PC-9 (cell line): ENCODE measurements at regions not wholly inside any gene's neighbourhood (a gene's known extent, or its start where the extent isn't known, plus 50 kb on each side); places are given as distances from the start of the nearest gene placed in this dataset.

ENCODE experiments used
- EZH2 ChIP-seq: fragments of 200-600 bp; sonication (generic); IDR thresholded peaks from 2 replicates; pipeline ENCODE4 v1.8.0; 2017; ENCODE audit warnings: antibody characterized with exemption, low read depth
- TF ChIP-seq, protein P1 (sequence below): fragments of 200-600 bp; sonication (generic); conservative IDR thresholded peaks from 2 replicates; pipeline ENCODE4 v1.6.1; 2017; ENCODE audit warnings: mixed run types, antibody characterized with exemption, mild to moderate bottlenecking, moderate library complexity

DNA sequence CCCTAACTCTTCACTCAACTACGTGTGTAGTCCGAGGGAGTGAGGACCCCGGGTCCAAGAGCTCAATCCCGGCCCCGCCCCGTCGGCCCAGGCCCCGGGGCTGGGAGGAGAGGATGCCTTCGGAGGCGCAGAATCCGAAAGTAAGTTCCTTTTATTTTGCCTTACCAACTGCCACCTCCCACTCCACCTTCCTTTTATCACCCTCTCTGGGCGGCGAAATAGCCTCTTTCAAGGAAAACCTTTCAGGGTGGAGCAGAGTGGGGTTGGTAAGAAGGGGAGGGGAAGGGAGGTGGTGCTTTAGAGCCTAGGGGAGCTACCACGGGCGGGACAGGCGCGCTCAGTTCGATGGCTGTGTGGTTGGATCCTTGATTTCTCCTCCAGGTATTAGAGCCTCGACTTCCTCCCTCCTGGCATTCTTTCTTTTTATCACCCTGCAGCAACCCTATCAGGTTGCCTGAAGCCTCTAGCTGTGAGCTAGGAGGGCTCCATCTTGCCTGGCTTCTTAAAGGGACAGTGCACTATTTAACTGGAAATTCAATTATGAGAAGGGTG lies 191.2 kb downstream of the RRAGB start:
- TF ChIP-seq, protein P1, sequence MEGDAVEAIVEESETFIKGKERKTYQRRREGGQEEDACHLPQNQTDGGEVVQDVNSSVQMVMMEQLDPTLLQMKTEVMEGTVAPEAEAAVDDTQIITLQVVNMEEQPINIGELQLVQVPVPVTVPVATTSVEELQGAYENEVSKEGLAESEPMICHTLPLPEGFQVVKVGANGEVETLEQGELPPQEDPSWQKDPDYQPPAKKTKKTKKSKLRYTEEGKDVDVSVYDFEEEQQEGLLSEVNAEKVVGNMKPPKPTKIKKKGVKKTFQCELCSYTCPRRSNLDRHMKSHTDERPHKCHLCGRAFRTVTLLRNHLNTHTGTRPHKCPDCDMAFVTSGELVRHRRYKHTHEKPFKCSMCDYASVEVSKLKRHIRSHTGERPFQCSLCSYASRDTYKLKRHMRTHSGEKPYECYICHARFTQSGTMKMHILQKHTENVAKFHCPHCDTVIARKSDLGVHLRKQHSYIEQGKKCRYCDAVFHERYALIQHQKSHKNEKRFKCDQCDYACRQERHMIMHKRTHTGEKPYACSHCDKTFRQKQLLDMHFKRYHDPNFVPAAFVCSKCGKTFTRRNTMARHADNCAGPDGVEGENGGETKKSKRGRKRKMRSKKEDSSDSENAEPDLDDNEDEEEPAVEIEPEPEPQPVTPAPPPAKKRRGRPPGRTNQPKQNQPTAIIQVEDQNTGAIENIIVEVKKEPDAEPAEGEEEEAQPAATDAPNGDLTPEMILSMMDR = no peak
- no peak for TF ChIP-seq EZH2
